H1 (cell line): ENCODE measurements at regions not wholly inside any gene's neighbourhood (a gene's known extent, or its start where the extent isn't known, plus 50 kb on each side); places are given as distances from the start of the nearest gene placed in this dataset.

Experiments
- CTCF ChIA-PET: fragments of 300-600 bp; sonication (Branson Sonifier 250); formaldehyde crosslinking; loops from one replicate; lab custom pipeline; 2021; ENCODE audit not compliant: partially characterized antibody; lab: Charles Lee
- POLR2A ChIA-PET: fragments of 300-600 bp; sonication (Branson Sonifier 250); formaldehyde crosslinking; loops from one replicate; lab custom pipeline; 2021; ENCODE audit warnings: inconsistent platforms; ENCODE audit not compliant: partially characterized antibody; lab: Charles Lee
- DNase-seq, 2 experiments: peaks; one replicate each; pipeline versions ENCODE4 v3.0.0 to v3.0.0-alpha.2; 2010 to 2022; ENCODE audit warnings: low spot score in 2 of 2, low read depth in 1 of 2, mixed read lengths in 1 of 2
- FAIRE-seq: peaks from 2 replicates; lab custom pipeline; 2011; peaks lifted over from hg19 to GRCh38; lab: Jason Lieb, UNC
- H2AFZ ChIP-seq: 2 replicates; pipeline ENCODE4 v1.8.1; 2012; ENCODE audit warnings: low read length, inconsistent platforms
- H2AK5ac ChIP-seq: 2 replicates; pipeline ENCODE4 v1.6.1; 2013; ENCODE audit warnings: low read depth, low read length
- H2BK120ac ChIP-seq: replicated peaks from 2 replicates; pipeline ENCODE3; 2013; ENCODE audit warnings: low read depth, low read length, inconsistent platforms
- H2BK12ac ChIP-seq: 2 replicates; pipeline ENCODE4 v1.6.1; 2013; ENCODE audit warnings: low read depth, low read length
- H2BK15ac ChIP-seq: 2 replicates; pipeline ENCODE4 v1.6.1; 2013; ENCODE audit warnings: low read length
- H2BK20ac ChIP-seq: 2 replicates; pipeline ENCODE4 v1.6.1; 2013; ENCODE audit warnings: low read length
- H2BK5ac ChIP-seq: 2 replicates; pipeline ENCODE4 v1.6.1; 2013; ENCODE audit warnings: low read depth, low read length
- H3K14ac ChIP-seq: 2 replicates; pipeline ENCODE4 v1.6.1; 2013; ENCODE audit warnings: inconsistent platforms; ENCODE audit not compliant: insufficient read length
- H3K18ac ChIP-seq: 2 replicates; pipeline ENCODE4 v1.6.1; 2013; ENCODE audit warnings: low read length; ENCODE audit errors: extremely low read depth
- H3K23ac ChIP-seq: 2 replicates; pipeline ENCODE4 v1.6.1; 2013; ENCODE audit warnings: inconsistent platforms; ENCODE audit not compliant: insufficient read length
- H3K23me2 ChIP-seq: 2 replicates; pipeline ENCODE4 v1.6.1; 2013; ENCODE audit warnings: low read depth, low read length
- H3K27ac ChIP-seq: 2 replicates; pipeline ENCODE4 v1.6.1; 2011; ENCODE audit warnings: low read depth, low read length, inconsistent platforms
- H3K27me3 ChIP-seq, 4 experiments: replicated peaks in 1 of 4; 1 replicate in 1 of 4; 2 replicates in 3 of 4; pipeline versions ENCODE4 v1.6.1 to v1.8.1; 2011 to 2013; ENCODE audit warnings: low read length in 3 of 4, mild to moderate bottlenecking in 3 of 4, inconsistent platforms in 2 of 4, mixed read lengths in 2 of 4, moderate library complexity in 1 of 4; ENCODE audit not compliant: control insufficient read depth in 3 of 4, insufficient read depth in 3 of 4; ENCODE audit errors: extremely low read depth in 1 of 4
- H3K36me3 ChIP-seq, 4 experiments: 2 replicates each; pipeline versions ENCODE4 v1.6.1 to v1.8.1; 2011 to 2013; ENCODE audit warnings: mild to moderate bottlenecking in 4 of 4, low read length in 3 of 4, moderate library complexity in 2 of 4, control low read depth in 1 of 4, inconsistent platforms in 1 of 4; ENCODE audit not compliant: insufficient read depth in 4 of 4, control insufficient read depth in 2 of 4
- H3K4ac ChIP-seq: replicated peaks from 2 replicates; pipeline ENCODE3; 2013; ENCODE audit warnings: low read length, low read depth, mixed read lengths, inconsistent platforms; ENCODE audit not compliant: insufficient read length
- H3K4me1 ChIP-seq, 4 experiments: replicated peaks in 1 of 4; 1 replicate in 1 of 4; 2 replicates in 3 of 4; pipeline versions ENCODE4 v1.6.1 to v1.8.1; 2011 to 2013; ENCODE audit warnings: low read length in 3 of 4, inconsistent platforms in 2 of 4, mixed read lengths in 1 of 4; ENCODE audit not compliant: insufficient read depth in 4 of 4, control insufficient read depth in 3 of 4
- H3K4me2 ChIP-seq, 2 experiments: 2 replicates each; pipeline versions ENCODE4 v1.6.1 to v1.8.1; 2011 to 2013; ENCODE audit warnings: low read depth in 2 of 2, low read length in 2 of 2, control low read depth in 1 of 2, inconsistent platforms in 1 of 2, mild to moderate bottlenecking in 1 of 2; ENCODE audit not compliant: insufficient read depth in 1 of 2
- H3K4me3 ChIP-seq, 4 experiments: fragments of 200-600, 300-600 bp in 1 of 4; sonication (generic), shearing (Covaris generic), sonication (Bioruptor Twin) in 1 of 4; 2 replicates each; pipeline versions ENCODE4 v1.5.1 to v1.8.1; 2011 to 2016; ENCODE audit warnings: low read length in 4 of 4, low read depth in 3 of 4, control low read depth in 2 of 4, inconsistent platforms in 2 of 4, mild to moderate bottlenecking in 2 of 4, mixed read lengths in 1 of 4, moderate library complexity in 1 of 4; ENCODE audit not compliant: insufficient read depth in 2 of 4; ENCODE audit errors: extremely low read depth in 1 of 4
- H3K56ac ChIP-seq: replicated peaks from 2 replicates; pipeline ENCODE3; 2013; ENCODE audit warnings: low read depth, mild to moderate bottlenecking, mixed read lengths, low read length, inconsistent platforms; ENCODE audit not compliant: insufficient read length
- H3K79me1 ChIP-seq: 2 replicates; pipeline ENCODE4 v1.6.1; 2013; ENCODE audit warnings: low read depth, low read length, control low read depth
- H3K79me2 ChIP-seq, 2 experiments: 2 replicates each; pipeline versions ENCODE4 v1.6.1 to v1.8.1; 2012 to 2013; ENCODE audit warnings: low read length in 2 of 2, mild to moderate bottlenecking in 2 of 2, inconsistent platforms in 1 of 2; ENCODE audit not compliant: insufficient read depth in 2 of 2, control insufficient read depth in 1 of 2
- H3K9ac ChIP-seq, 4 experiments: replicated peaks in 1 of 4; 1 replicate in 1 of 4; 2 replicates in 3 of 4; pipeline versions ENCODE4 v1.6.1 to v1.8.1; 2011 to 2013; ENCODE audit warnings: low read depth in 3 of 4, low read length in 3 of 4, control low read depth in 2 of 4, mild to moderate bottlenecking in 2 of 4, moderate library complexity in 2 of 4, inconsistent platforms in 1 of 4; ENCODE audit errors: extremely low read depth in 1 of 4
- H3K9me3 ChIP-seq, 2 experiments: 2 replicates each; pipeline versions ENCODE4 v1.6.1 to v1.8.1; 2012 to 2013; ENCODE audit warnings: mild to moderate bottlenecking in 2 of 2, moderate library complexity in 2 of 2, control low read depth in 1 of 2, inconsistent platforms in 1 of 2, low read depth in 1 of 2, low read length in 1 of 2, mixed read lengths in 1 of 2; ENCODE audit not compliant: insufficient read depth in 2 of 2
- H4K20me1 ChIP-seq, 2 experiments: replicated peaks in 1 of 2; 2 replicates each; pipeline versions ENCODE3 to v1.8.1; 2011 to 2013; ENCODE audit warnings: inconsistent platforms in 2 of 2, low read length in 2 of 2, mild to moderate bottlenecking in 1 of 2; ENCODE audit not compliant: insufficient read depth in 2 of 2, control insufficient read depth in 1 of 2
- H4K5ac ChIP-seq: 2 replicates; pipeline ENCODE4 v1.6.1; 2013; ENCODE audit warnings: low read length, low read depth, mixed read lengths, inconsistent platforms; ENCODE audit not compliant: insufficient read length
- H4K8ac ChIP-seq: 2 replicates; pipeline ENCODE4 v1.8.0; 2013; ENCODE audit warnings: mild to moderate bottlenecking, moderate library complexity, low read length, inconsistent platforms; ENCODE audit not compliant: insufficient read depth; ENCODE audit errors: extremely low read depth
- H4K91ac ChIP-seq: replicated peaks from 2 replicates; pipeline ENCODE3; 2013; ENCODE audit warnings: low read length, mixed read lengths, inconsistent platforms; ENCODE audit not compliant: insufficient read length
- CHD2 ChIP-seq: IDR thresholded peaks from 2 replicates; pipeline ENCODE4 v1.6.1; 2012; ENCODE audit warnings: low read length, improper control_type of control experiment
- CTBP2 ChIP-seq: IDR thresholded peaks from 2 replicates; pipeline ENCODE4 v1.7.0; 2011; ENCODE audit warnings: borderline replicate concordance, mild to moderate bottlenecking, moderate library complexity, mixed read lengths, low read length; ENCODE audit not compliant: insufficient read depth, insufficient read length
- EP300 ChIP-seq, 2 experiments: IDR thresholded peaks; 1 replicate in 1 of 2; 2 replicates in 1 of 2; pipeline ENCODE4 v1.6.1; 2011 to 2012; ENCODE audit warnings: low read depth in 2 of 2, low read length in 2 of 2, mild to moderate bottlenecking in 2 of 2, borderline replicate concordance in 1 of 2, inconsistent platforms in 1 of 2, moderate library complexity in 1 of 2
- GABPA ChIP-seq: IDR thresholded peaks from 2 replicates; pipeline ENCODE4 v1.6.1; 2011; ENCODE audit warnings: mild to moderate bottlenecking, low read length, moderate library complexity, borderline replicate concordance; ENCODE audit not compliant: insufficient read depth
- JUND ChIP-seq: IDR thresholded peaks from 2 replicates; pipeline ENCODE4 v1.6.1; 2011; ENCODE audit warnings: mild to moderate bottlenecking, improper control_type of control experiment, low read length
- POU5F1 ChIP-seq: IDR thresholded peaks from 2 replicates; pipeline ENCODE4 v1.6.1; 2011; ENCODE audit warnings: low read depth, mild to moderate bottlenecking, low read length, moderate library complexity
- RFX5 ChIP-seq: IDR thresholded peaks from 2 replicates; pipeline ENCODE4 v1.6.1; 2011; ENCODE audit warnings: low read depth, low read length, improper control_type of control experiment, borderline replicate concordance
- SP4 ChIP-seq: IDR thresholded peaks from 2 replicates; pipeline ENCODE4 v1.6.1; 2012; ENCODE audit warnings: low read length, inconsistent platforms
- TEAD4 ChIP-seq: IDR thresholded peaks from 2 replicates; pipeline ENCODE4 v1.6.1; 2012; ENCODE audit warnings: low read depth, low read length, inconsistent platforms, mixed read lengths
- WGBS, 2 experiments: shearing (Covaris generic) in 1 of 2; methylation state at CpG; one replicate each; pipeline versions ENCODE4 v1.1.6 to v1.1.7; 2013 to 2015; ENCODE audit warnings: low lambda C conversion rate in 2 of 2, mixed read lengths in 2 of 2, inconsistent platforms in 1 of 2, low coverage in 1 of 2, missing lambda C conversion rate in 1 of 2; ENCODE audit not compliant: insufficient replicate concordance in 2 of 2, insufficient coverage in 1 of 2, insufficient read length in 1 of 2; ENCODE audit errors: extremely low coverage in 1 of 2, missing lambda C conversion rate in 1 of 2; 5-methylcytosine and 5-hydroxymethylcytosine counted together
- TF ChIP-seq, protein P1 (sequence below): IDR thresholded peaks from 2 replicates; pipeline ENCODE4 v1.6.1; 2012; ENCODE audit warnings: low read length, inconsistent platforms
- TF ChIP-seq, protein P2 (sequence below): IDR thresholded peaks from 2 replicates; pipeline ENCODE4 v1.6.1; 2011; ENCODE audit warnings: low read depth, mild to moderate bottlenecking, low read length; ENCODE audit not compliant: insufficient read depth
- TF ChIP-seq, protein P3 (sequence below): IDR thresholded peaks from 2 replicates; pipeline ENCODE4 v1.6.1; 2012; ENCODE audit warnings: inconsistent platforms

DNA sequence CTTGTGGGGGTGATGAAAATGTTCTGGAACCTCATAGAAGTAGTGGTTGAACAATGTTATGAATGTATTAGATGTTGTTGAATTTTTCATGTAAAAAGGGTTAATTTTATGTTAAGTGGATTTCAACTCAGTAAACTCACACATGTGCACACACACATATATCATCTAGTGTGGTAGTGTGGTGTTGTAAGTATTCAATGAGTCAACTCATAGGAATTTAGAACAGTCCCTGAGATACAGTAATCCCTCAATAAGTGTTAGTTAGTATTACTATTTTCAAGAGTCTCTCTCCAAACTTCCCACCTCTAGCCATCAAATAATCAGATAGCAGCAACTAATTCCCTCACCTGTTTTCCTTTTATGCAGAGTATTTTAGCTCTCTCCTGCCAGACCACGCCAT is 563.1 kb upstream of the JARID2 start:
- H2BK20ac ChIP-seq, result no peak overlapping the region
- DNase-seq (no peak), FAIRE-seq (no peak)
- no peak overlapping the region for H2BK120ac ChIP-seq
- H3K4ac ChIP-seq, result no peak overlapping the region
- H3K4me3 ChIP-seq, result no peak overlapping the region
- 100% methylated on average over 1 of the region's 1 CpG; no CpG with 5 or more reads in 1 of the 2 experiments for WGBS, 2 experiments
- no peaks in the 10 kb centered on the region; the same call in 1 of the 2 replicates for H3K23me2 ChIP-seq
- H2AK5ac ChIP-seq, result no peak overlapping the region
- no peak overlapping the region for H3K27ac ChIP-seq
- H4K5ac ChIP-seq, result no peak overlapping the region
- H2BK15ac ChIP-seq, result no peak overlapping the region
- no peak overlapping the region for H2AFZ ChIP-seq
- ChIA-PET POLR2A (no interaction called here), CTCF (no interaction called here)
- no peak overlapping the region for H3K9ac ChIP-seq
- no peak overlapping the region for H2BK5ac ChIP-seq
- H4K20me1 ChIP-seq, result no peaks in the 10 kb centered on the region
- no peak overlapping the region for H4K8ac ChIP-seq
- no peaks in the 10 kb centered on the region for H3K79me2 ChIP-seq
- H3K18ac ChIP-seq, result no peak overlapping the region
- no peak overlapping the region for H2BK12ac ChIP-seq
- no peak overlapping the region for H3K14ac ChIP-seq
- H3K23ac ChIP-seq, result no peak overlapping the region
- H3K27me3 ChIP-seq, result no peaks in the 10 kb centered on the region; a peak in 2 of 7 replicates
- no peak overlapping the region for H3K56ac ChIP-seq
- H3K79me1 ChIP-seq, result no peaks in the 10 kb centered on the region
- H3K4me1 ChIP-seq, result peaks cover 0 to 6% (median 4%) of the 10 kb centered on the region in 4 experiments; a peak in 2 of 7 replicates
- H3K36me3 ChIP-seq, result no peaks in the 10 kb centered on the region
- no peak overlapping the region for H3K4me2 ChIP-seq
- no peaks in the 10 kb centered on the region for H3K9me3 ChIP-seq
- no peak overlapping the region for H4K91ac ChIP-seq
- TF ChIP-seq CHD2, result no peak
- TF ChIP-seq, protein P1, sequence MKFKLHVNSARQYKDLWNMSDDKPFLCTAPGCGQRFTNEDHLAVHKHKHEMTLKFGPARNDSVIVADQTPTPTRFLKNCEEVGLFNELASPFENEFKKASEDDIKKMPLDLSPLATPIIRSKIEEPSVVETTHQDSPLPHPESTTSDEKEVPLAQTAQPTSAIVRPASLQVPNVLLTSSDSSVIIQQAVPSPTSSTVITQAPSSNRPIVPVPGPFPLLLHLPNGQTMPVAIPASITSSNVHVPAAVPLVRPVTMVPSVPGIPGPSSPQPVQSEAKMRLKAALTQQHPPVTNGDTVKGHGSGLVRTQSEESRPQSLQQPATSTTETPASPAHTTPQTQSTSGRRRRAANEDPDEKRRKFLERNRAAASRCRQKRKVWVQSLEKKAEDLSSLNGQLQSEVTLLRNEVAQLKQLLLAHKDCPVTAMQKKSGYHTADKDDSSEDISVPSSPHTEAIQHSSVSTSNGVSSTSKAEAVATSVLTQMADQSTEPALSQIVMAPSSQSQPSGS, result no peak
- TF ChIP-seq RFX5, result no peak
- no peak for TF ChIP-seq EP300 (IDR thresholded peaks at IDR 0.05; ENCODE audit: borderline replicate concordance in 1 of 2, low read depth in 2 of 2, low read length in 2 of 2)
- TF ChIP-seq, protein P2, sequence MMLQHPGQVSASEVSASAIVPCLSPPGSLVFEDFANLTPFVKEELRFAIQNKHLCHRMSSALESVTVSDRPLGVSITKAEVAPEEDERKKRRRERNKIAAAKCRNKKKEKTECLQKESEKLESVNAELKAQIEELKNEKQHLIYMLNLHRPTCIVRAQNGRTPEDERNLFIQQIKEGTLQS, result no peak
- no peak for TF ChIP-seq CTBP2
- TF ChIP-seq, protein P3, sequence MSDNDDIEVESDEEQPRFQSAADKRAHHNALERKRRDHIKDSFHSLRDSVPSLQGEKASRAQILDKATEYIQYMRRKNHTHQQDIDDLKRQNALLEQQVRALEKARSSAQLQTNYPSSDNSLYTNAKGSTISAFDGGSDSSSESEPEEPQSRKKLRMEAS, result no peak
- no peak for TF ChIP-seq SP4
- TF ChIP-seq JUND, result no peak
- TF ChIP-seq GABPA, result no peak
- no peak for TF ChIP-seq POU5F1
- no peak for TF ChIP-seq TEAD4
